ENCODE measurements at regions not wholly inside any gene's neighbourhood (a gene's known extent, or its start where the extent isn't known, plus 50 kb on each side); places are given as distances from the start of the nearest gene placed in this dataset.

GRCh38 chr5:82526540-82526939 is 248.4 kb upstream of the RPS23 start:
- Histone ChIP-seq H4K8ac (ENCODE audit: extremely low read depth, insufficient read depth, low read length) (no peak overlapping the region), H4K91ac (replicated peaks; ENCODE audit: insufficient read length, low read length) (no peak overlapping the region), H3K4me2 (ENCODE audit: insufficient read depth in 1 of 2, low read depth in 2 of 2, low read length in 2 of 2) (no peak overlapping the region), H3K36me3 (ENCODE audit: control insufficient read depth in 2 of 4, insufficient read depth in 4 of 4, low read length in 3 of 4) (no peaks in the 10 kb centered on the region), H4K5ac (ENCODE audit: insufficient read length, low read depth, low read length) (no peak overlapping the region), H3K9ac (replicated peaks in 1 of 4; ENCODE audit: extremely low read depth in 1 of 4, low read depth in 3 of 4, low read length in 3 of 4) (no peak overlapping the region), H3K79me2 (ENCODE audit: control insufficient read depth in 1 of 2, insufficient read depth in 2 of 2, low read length in 2 of 2) (no peaks in the 10 kb centered on the region), H3K4ac (replicated peaks; ENCODE audit: insufficient read length, low read depth, low read length) (no peak overlapping the region), H3K27me3 (replicated peaks in 1 of 4; ENCODE audit: control insufficient read depth in 3 of 4, extremely low read depth in 1 of 4, insufficient read depth in 3 of 4, low read length in 3 of 4) (no peaks in the 10 kb centered on the region), H3K27ac (ENCODE audit: low read depth, low read length) (no peak overlapping the region), H3K23ac (ENCODE audit: insufficient read length) (no peak overlapping the region), H2BK15ac (ENCODE audit: low read length) (no peak overlapping the region), H2BK20ac (ENCODE audit: low read length) (no peak overlapping the region), H3K79me1 (ENCODE audit: low read depth, low read length) (no peaks in the 10 kb centered on the region), H3K4me3 (ENCODE audit: extremely low read depth in 1 of 4, insufficient read depth in 2 of 4, low read depth in 3 of 4, low read length in 4 of 4) (no peak overlapping the region), H3K18ac (ENCODE audit: extremely low read depth, low read length) (no peak overlapping the region), H2AFZ (ENCODE audit: low read length) (no peak overlapping the region), H2BK12ac (ENCODE audit: low read depth, low read length) (no peak overlapping the region), H3K4me1 (replicated peaks in 1 of 4; ENCODE audit: control insufficient read depth in 3 of 4, insufficient read depth in 4 of 4, low read length in 3 of 4) (peaks cover 0 to 4% (median 2%) of the 10 kb centered on the region in 4 experiments; a peak in 2 of 7 replicates), H3K56ac (replicated peaks; ENCODE audit: insufficient read length, low read depth, low read length) (no peak overlapping the region), H3K14ac (ENCODE audit: insufficient read length) (no peak overlapping the region), H2BK5ac (ENCODE audit: low read depth, low read length) (no peak overlapping the region), H3K9me3 (ENCODE audit: insufficient read depth in 2 of 2, low read depth in 1 of 2, low read length in 1 of 2) (peaks cover 2 to 3% of the 10 kb centered on the region in 2 experiments), H2BK120ac (replicated peaks; ENCODE audit: low read depth, low read length) (no peak overlapping the region), H2AK5ac (ENCODE audit: low read depth, low read length) (no peak overlapping the region), H3K23me2 (ENCODE audit: low read depth, low read length) (no peaks in the 10 kb centered on the region), H4K20me1 (replicated peaks in 1 of 2; ENCODE audit: control insufficient read depth in 1 of 2, insufficient read depth in 2 of 2, low read length in 2 of 2) (no peaks in the 10 kb centered on the region)
- ChIA-PET POLR2A (ENCODE audit: partially characterized antibody) (no interaction called here), CTCF (ENCODE audit: partially characterized antibody) (no interaction called here)
- 96% methylated on average over 2 of the region's 2 CpGs; no CpG with 5 or more reads in 1 of the 2 experiments for WGBS, 2 experiments (ENCODE audit: extremely low coverage in 1 of 2, insufficient coverage in 1 of 2, insufficient read length in 1 of 2, insufficient replicate concordance in 2 of 2, low coverage in 1 of 2, low lambda C conversion rate in 2 of 2, missing lambda C conversion rate in 1 of 2)
- DNase-seq (ENCODE audit: low read depth in 1 of 2, low spot score in 2 of 2) (no peak), FAIRE-seq (no peak)
- TF ChIP-seq USF2 (IDR thresholded peaks at IDR 0.05; ENCODE audit: low read length), result no peak
- TF ChIP-seq CEBPB (IDR thresholded peaks at IDR 0.05; ENCODE audit: low read depth, low read length), result no peak
- no peak for TF ChIP-seq MAX (IDR thresholded peaks at IDR 0.05)
- TF ChIP-seq CTBP2 (IDR thresholded peaks at IDR 0.05; ENCODE audit: borderline replicate concordance, insufficient read depth, insufficient read length, low read length), result no peak
- TF ChIP-seq EZH2 (IDR thresholded peaks at IDR 0.05; ENCODE audit: low read depth, low read length, severe bottlenecking), result no peak
- TF ChIP-seq POLR2A (IDR thresholded peaks at IDR 0.05; ENCODE audit: control extremely low read depth in 1 of 2, low read depth in 2 of 2, low read length in 2 of 2), result no peak
- no peak for TF ChIP-seq ATF2 (IDR thresholded peaks at IDR 0.05; ENCODE audit: low read length)
- no peak for TF ChIP-seq PHF8 (conservative IDR thresholded peaks at IDR 0.05; ENCODE audit: low read depth, low read length)
- TF ChIP-seq BACH1 (IDR thresholded peaks at IDR 0.05; ENCODE audit: low read length), result no peak
- TF ChIP-seq NANOG (IDR thresholded peaks at IDR 0.05; ENCODE audit: insufficient read depth, low read depth, low read length, poor library complexity, severe bottlenecking), result no peak
- no peak for TF ChIP-seq KDM5A (IDR thresholded peaks at IDR 0.05; ENCODE audit: low read length)
- TF ChIP-seq SP2 (IDR thresholded peaks at IDR 0.05; ENCODE audit: low read length), result no peak

Data from H1 (cell line).